DND-41 (cell line): ENCODE measurements at regions not wholly inside any gene's neighbourhood (a gene's known extent, or its start where the extent isn't known, plus 50 kb on each side); places are given as distances from the start of the nearest gene placed in this dataset.

ENCODE experiments used
- ATAC-seq: fragments of 200-7000 bp; cut with Tn5 transposase; 3 replicates; pipeline ENCODE4 v1.9.1; 2021; ENCODE audit warnings: low read depth; ENCODE audit not compliant: insufficient read depth
- DNase-seq: peaks from one replicate; pipeline ENCODE4 v3.0.0-alpha.2; 2020
- H2AFZ ChIP-seq: 2 replicates; pipeline ENCODE4 v1.6.0; 2012; ENCODE audit warnings: low read depth, low read length
- H3K27ac ChIP-seq: 2 replicates; pipeline ENCODE4 v1.5.1; 2012; ENCODE audit warnings: low read length, inconsistent platforms
- H3K27me3 ChIP-seq: fragments of 200-600 bp; sonication (generic); 2 replicates; pipeline ENCODE4 v1.6.0; 2012; ENCODE audit warnings: low read length, mild to moderate bottlenecking, inconsistent platforms; ENCODE audit not compliant: insufficient read depth, poor library complexity
- H3K36me3 ChIP-seq: 2 replicates; pipeline ENCODE4 v1.5.1; 2012; ENCODE audit warnings: low read length, inconsistent platforms; ENCODE audit not compliant: insufficient read depth
- H3K4me1 ChIP-seq: 2 replicates; pipeline ENCODE4 v1.5.1; 2012; ENCODE audit warnings: mild to moderate bottlenecking, low read length; ENCODE audit not compliant: insufficient read depth
- H3K4me2 ChIP-seq: 2 replicates; pipeline ENCODE4 v1.6.0; 2012; ENCODE audit warnings: mild to moderate bottlenecking, moderate library complexity, low read length, inconsistent platforms; ENCODE audit not compliant: insufficient read depth
- H3K4me3 ChIP-seq, 2 experiments: fragments of 200-600 bp in 1 of 2; shearing (Covaris generic) in 1 of 2; 2 replicates each; pipeline ENCODE4 v1.5.1; 2012 to 2016; ENCODE audit warnings: inconsistent platforms in 2 of 2, low read length in 2 of 2, mild to moderate bottlenecking in 2 of 2, low read depth in 1 of 2, moderate library complexity in 1 of 2
- H3K79me2 ChIP-seq: 2 replicates; pipeline ENCODE4 v1.6.0; 2012; ENCODE audit warnings: low read length, inconsistent platforms; ENCODE audit not compliant: insufficient read depth
- H3K9ac ChIP-seq: 2 replicates; pipeline ENCODE4 v1.6.0; 2012; ENCODE audit warnings: low read depth, mild to moderate bottlenecking, inconsistent platforms, low read length, moderate library complexity
- H3K9me3 ChIP-seq: 2 replicates; pipeline ENCODE4 v1.5.1; 2012; ENCODE audit warnings: low read length, moderate library complexity, mild to moderate bottlenecking, inconsistent platforms; ENCODE audit not compliant: insufficient read depth, severe bottlenecking
- H4K20me1 ChIP-seq: 2 replicates; pipeline ENCODE4 v1.6.0; 2012; ENCODE audit warnings: low read length; ENCODE audit not compliant: insufficient read depth
- EZH2 ChIP-seq: IDR thresholded peaks from 3 replicates; pipeline ENCODE4 v1.6.1; 2012; ENCODE audit warnings: borderline replicate concordance, low read depth, mild to moderate bottlenecking, moderate library complexity, low read length, inconsistent platforms; ENCODE audit not compliant: severe bottlenecking
- TF ChIP-seq, protein P1 (sequence below): IDR thresholded peaks from 2 replicates; pipeline ENCODE4 v1.5.1; 2012; ENCODE audit warnings: borderline replicate concordance, low read length, moderate library complexity, mild to moderate bottlenecking; ENCODE audit not compliant: poor library complexity, severe bottlenecking; ENCODE audit errors: extremely low read depth

DNA sequence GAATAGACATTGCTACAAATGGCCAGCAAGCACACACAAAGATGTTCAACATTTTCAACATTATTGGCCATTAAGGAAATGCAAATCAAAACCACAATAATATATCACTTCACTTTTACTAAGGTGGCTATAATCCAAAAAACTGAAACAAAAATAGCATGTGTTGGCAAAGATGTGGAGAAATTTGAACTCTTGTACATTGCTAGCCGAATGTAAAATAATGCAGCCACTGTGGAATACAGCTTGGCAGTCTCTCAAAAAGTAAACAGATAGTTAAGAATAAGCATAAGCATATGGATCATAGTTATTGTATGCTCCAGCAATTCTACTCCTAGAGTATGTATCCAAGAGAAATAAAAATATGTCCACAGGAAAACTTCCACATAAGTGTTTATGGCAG, 192.5 kb downstream of the EN1 start:
- no peaks in the 10 kb centered on the region for H3K4me1 ChIP-seq
- no peak overlapping the region for H3K4me3 ChIP-seq
- H3K27me3 ChIP-seq: no peaks in the 10 kb centered on the region
- H3K27ac ChIP-seq: no peak overlapping the region
- no peaks in the 10 kb centered on the region for H3K79me2 ChIP-seq
- no peak overlapping the region for H3K4me2 ChIP-seq
- no peaks in the 10 kb centered on the region for H4K20me1 ChIP-seq
- H3K9ac ChIP-seq: no peak overlapping the region
- no peak overlapping the region for H2AFZ ChIP-seq
- TF ChIP-seq, protein P1, sequence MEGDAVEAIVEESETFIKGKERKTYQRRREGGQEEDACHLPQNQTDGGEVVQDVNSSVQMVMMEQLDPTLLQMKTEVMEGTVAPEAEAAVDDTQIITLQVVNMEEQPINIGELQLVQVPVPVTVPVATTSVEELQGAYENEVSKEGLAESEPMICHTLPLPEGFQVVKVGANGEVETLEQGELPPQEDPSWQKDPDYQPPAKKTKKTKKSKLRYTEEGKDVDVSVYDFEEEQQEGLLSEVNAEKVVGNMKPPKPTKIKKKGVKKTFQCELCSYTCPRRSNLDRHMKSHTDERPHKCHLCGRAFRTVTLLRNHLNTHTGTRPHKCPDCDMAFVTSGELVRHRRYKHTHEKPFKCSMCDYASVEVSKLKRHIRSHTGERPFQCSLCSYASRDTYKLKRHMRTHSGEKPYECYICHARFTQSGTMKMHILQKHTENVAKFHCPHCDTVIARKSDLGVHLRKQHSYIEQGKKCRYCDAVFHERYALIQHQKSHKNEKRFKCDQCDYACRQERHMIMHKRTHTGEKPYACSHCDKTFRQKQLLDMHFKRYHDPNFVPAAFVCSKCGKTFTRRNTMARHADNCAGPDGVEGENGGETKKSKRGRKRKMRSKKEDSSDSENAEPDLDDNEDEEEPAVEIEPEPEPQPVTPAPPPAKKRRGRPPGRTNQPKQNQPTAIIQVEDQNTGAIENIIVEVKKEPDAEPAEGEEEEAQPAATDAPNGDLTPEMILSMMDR: no peak
- no peak for TF ChIP-seq EZH2
- no peaks in the 10 kb centered on the region for H3K36me3 ChIP-seq
- H3K9me3 ChIP-seq: no peaks in the 10 kb centered on the region
- ATAC-seq (no peak), DNase-seq (no peak)

DNA sequence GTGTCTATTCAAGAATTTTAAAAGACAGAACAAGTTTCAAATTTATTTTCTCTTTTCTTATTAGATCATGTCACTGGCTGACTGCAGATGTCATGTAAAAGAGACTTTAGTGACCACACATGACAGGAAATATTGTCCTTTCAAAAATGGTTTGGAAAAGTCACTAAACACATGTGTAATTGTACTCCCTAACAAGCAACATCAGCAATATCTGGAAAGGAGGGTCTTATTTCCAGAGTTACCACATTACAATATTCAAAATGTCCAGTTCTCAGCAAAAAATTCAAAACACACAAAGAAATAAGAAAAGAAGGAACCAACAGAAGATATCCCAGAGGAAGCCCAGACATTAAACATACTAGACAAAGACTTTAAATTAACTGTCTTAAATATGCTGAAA, 197.1 kb downstream of the EN1 start:
- no peak for DNase-seq
- Histone ChIP-seq H3K9ac (no peak overlapping the region), H3K4me2 (no peak overlapping the region), H3K36me3 (no peaks in the 10 kb centered on the region), H3K4me1 (no peaks in the 10 kb centered on the region), H3K79me2 (no peaks in the 10 kb centered on the region), H2AFZ (no peak overlapping the region), H3K27me3 (no peaks in the 10 kb centered on the region), H3K4me3 (no peak overlapping the region), H4K20me1 (no peaks in the 10 kb centered on the region), H3K9me3 (no peaks in the 10 kb centered on the region), H3K27ac (no peak overlapping the region)
- no peak for ATAC-seq
- no peak for TF ChIP-seq EZH2
- TF ChIP-seq, protein P1: no peak

DNA sequence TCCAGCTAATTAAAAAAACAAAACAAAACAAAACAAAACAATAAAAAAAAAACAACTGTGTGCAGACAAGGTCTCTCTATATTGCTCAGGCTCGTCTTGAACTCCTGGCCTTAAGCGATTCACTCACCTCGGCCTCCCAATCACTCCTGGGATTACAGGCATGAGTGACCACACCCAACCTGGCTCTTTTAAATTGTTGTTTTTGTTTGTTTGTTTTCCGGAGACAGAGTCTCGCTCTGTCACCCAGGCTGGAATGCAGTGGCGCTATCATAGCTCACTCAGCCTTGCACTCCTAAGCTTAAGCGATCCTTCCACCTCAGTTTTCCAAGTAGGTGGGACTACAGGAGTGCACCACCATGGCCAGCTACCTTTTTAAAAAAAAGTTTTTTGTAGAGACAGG, 201.6 kb downstream of the EN1 start:
- Histone ChIP-seq H3K4me3 (no peak overlapping the region), H3K4me2 (no peak overlapping the region), H3K27me3 (no peaks in the 10 kb centered on the region), H3K9me3 (no peaks in the 10 kb centered on the region), H3K79me2 (no peaks in the 10 kb centered on the region), H3K36me3 (no peaks in the 10 kb centered on the region), H2AFZ (no peak overlapping the region), H3K9ac (no peak overlapping the region), H4K20me1 (no peaks in the 10 kb centered on the region), H3K27ac (no peak overlapping the region), H3K4me1 (no peaks in the 10 kb centered on the region)
- no peak for ATAC-seq
- TF ChIP-seq, protein P1: no peak
- TF ChIP-seq EZH2: no peak
- DNase-seq: no peak

DNA sequence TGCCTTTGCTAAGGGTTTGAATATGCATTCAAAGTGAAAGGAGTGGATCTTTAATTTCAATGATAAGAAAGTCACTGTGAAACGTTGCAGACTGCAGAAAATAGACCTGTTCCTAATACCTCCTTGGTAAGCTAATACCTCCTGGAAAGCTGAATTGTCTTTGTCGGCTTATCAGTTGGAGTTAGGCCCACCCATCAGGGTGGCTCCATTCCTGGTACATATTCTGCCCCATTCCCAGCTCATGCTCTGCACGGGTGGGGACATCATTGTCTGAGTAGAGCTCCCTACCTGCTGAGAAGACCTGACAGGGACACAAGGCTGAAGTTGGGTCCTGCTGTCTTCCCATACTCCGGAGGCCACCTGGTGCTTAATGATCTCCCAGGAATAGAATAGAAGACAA, 203.3 kb downstream of the EN1 start:
- Histone ChIP-seq H3K27ac (no peak overlapping the region), H3K4me3 (no peak overlapping the region), H3K9me3 (no peaks in the 10 kb centered on the region), H3K4me2 (no peak overlapping the region), H3K27me3 (no peaks in the 10 kb centered on the region), H4K20me1 (no peaks in the 10 kb centered on the region), H3K36me3 (no peaks in the 10 kb centered on the region), H3K79me2 (no peaks in the 10 kb centered on the region), H2AFZ (no peak overlapping the region), H3K9ac (no peak overlapping the region), H3K4me1 (no peaks in the 10 kb centered on the region)
- no peak for ATAC-seq
- no peak for DNase-seq
- TF ChIP-seq, protein P1: no peak
- no peak for TF ChIP-seq EZH2
